ENCODE measurements at regions not wholly inside any gene's neighbourhood (a gene's known extent, or its start where the extent isn't known, plus 50 kb on each side); places are given as distances from the start of the nearest gene placed in this dataset.

DNA sequence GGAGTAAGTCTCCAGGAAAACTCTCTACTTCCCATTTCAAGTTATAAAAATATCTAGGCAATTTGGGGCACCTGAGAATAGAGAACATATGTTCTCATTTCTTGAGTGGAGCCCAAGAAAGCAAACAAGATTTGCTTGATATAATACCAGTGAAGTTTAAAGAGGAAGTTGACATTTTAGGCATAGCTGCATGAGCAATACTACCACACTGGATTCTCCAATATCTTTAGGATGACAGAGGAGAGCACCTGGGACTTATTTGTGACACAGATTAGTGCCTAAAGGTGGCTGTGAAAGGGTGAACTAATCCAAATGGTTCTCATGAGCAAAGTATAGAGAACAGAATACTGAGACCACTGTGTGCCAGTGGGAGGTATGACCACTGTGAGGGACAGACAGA is 423.5 kb upstream of the RIOK2 start:
- Histone ChIP-seq H3K4me3 (ENCODE audit: low read length) (no peak overlapping the region), H3K36me3 (ENCODE audit: insufficient read depth, low read length) (no peaks in the 10 kb centered on the region), H3K4me2 (ENCODE audit: low read length) (no peak overlapping the region), H3K4me1 (ENCODE audit: control insufficient read depth, insufficient read depth, low read length) (no peaks in the 10 kb centered on the region), H3K9me3 (replicated peaks; ENCODE audit: low read length) (no peaks in the 10 kb centered on the region), H3K27me3 (ENCODE audit: control insufficient read depth, insufficient read depth, low read length) (no peaks in the 10 kb centered on the region), H3K9ac (ENCODE audit: low read depth, low read length) (no peak overlapping the region)

DNA sequence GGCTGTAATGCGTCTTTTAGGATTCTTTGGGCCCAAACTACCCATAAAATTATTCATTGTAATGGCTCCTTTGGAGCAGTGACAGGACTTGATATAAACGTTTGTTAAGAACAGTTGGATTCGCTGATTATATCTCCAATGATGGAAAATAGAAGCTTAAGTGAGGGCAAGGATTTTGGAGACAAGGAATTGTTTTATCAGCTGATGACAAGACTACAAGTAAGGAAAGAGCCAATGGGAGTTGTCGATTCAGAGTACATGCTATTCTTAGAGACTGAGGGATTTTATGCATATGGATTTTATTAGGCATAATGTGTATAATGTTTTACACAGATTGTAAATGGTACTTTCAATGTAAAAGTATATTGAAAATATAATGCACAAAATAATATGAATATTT is 425.5 kb upstream of the RIOK2 start:
- no peak overlapping the region for H3K4me2 ChIP-seq (ENCODE audit: low read length)
- no peak overlapping the region for H3K4me3 ChIP-seq (ENCODE audit: low read length)
- H3K9ac ChIP-seq (ENCODE audit: low read depth, low read length), result no peak overlapping the region
- no peaks in the 10 kb centered on the region for H3K4me1 ChIP-seq (ENCODE audit: control insufficient read depth, insufficient read depth, low read length)
- H3K27me3 ChIP-seq (ENCODE audit: control insufficient read depth, insufficient read depth, low read length), result no peaks in the 10 kb centered on the region
- H3K9me3 ChIP-seq (replicated peaks; ENCODE audit: low read length), result no peaks in the 10 kb centered on the region
- no peaks in the 10 kb centered on the region for H3K36me3 ChIP-seq (ENCODE audit: insufficient read depth, low read length)

DNA sequence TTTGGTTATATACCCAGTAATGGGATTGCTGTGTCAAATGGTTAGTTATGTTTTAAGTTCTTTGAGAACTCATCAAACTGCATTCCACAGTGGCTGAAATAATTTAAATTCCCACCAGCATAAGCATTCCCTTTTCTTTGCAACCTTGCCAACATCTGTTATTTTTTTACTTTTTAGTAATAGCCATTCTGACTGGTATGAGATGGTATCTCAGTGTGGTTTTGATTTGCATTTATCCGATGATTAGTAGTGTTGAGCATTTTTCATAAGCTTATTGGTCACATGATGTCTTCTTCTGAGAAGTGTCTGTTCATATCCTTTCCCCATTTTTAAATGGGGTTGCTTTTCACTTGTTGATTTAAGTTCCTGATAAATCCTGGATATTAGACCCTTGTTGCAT is 435.7 kb upstream of the RIOK2 start:
- Histone ChIP-seq H3K36me3 (ENCODE audit: insufficient read depth, low read length) (no peaks in the 10 kb centered on the region), H3K27me3 (ENCODE audit: control insufficient read depth, insufficient read depth, low read length) (no peaks in the 10 kb centered on the region), H3K9ac (ENCODE audit: low read depth, low read length) (no peak overlapping the region), H3K4me3 (ENCODE audit: low read length) (no peak overlapping the region), H3K4me2 (ENCODE audit: low read length) (no peak overlapping the region), H3K4me1 (ENCODE audit: control insufficient read depth, insufficient read depth, low read length) (no peaks in the 10 kb centered on the region), H3K9me3 (replicated peaks; ENCODE audit: low read length) (no peaks in the 10 kb centered on the region)

DNA sequence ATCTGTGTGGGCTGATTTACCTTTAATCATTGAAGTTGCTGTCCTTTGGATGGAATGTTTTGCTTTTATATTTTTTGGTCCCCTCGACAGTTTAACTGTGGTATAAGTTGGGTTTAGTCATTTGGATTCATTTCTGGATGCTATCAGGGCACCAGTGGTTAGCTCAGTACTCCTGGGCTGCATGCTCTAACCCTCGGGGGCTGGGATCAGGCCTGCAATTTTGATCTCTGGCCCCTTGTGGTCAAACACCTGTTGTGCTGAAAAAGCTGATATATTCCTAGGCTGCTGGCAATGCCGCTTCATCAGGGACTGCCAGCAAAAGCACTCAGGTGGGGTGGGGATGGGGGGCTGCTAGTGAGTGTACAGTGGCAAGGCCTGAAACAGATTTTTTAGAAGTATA is 440.4 kb upstream of the RIOK2 start:
- no peak overlapping the region for H3K9ac ChIP-seq (ENCODE audit: low read depth, low read length)
- H3K4me1 ChIP-seq (ENCODE audit: control insufficient read depth, insufficient read depth, low read length), result peaks cover 14% of the 10 kb centered on the region
- H3K4me2 ChIP-seq (ENCODE audit: low read length), result no peak overlapping the region
- no peaks in the 10 kb centered on the region for H3K9me3 ChIP-seq (replicated peaks; ENCODE audit: low read length)
- no peak overlapping the region for H3K4me3 ChIP-seq (ENCODE audit: low read length)
- H3K36me3 ChIP-seq (ENCODE audit: insufficient read depth, low read length), result no peaks in the 10 kb centered on the region
- no peaks in the 10 kb centered on the region for H3K27me3 ChIP-seq (ENCODE audit: control insufficient read depth, insufficient read depth, low read length)

DNA sequence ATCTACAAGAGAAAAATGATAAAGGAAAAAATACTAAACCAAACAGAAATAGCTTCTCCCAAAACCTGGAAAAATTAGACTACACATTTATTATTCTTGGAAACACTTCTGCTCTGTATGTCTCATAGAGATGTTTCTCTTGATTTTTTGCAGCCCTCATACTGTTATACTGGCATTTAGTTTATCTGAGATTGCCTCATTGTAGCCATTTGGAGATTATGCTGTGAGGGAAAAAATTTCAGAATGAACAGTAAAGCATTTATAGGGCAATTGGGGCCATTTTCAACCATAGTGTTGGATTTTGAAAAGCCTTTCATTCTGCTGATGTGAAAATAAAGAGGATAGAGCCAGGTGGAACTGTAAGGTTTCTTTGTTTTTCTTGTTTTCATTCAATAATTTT is 441.8 kb upstream of the RIOK2 start:
- no peak overlapping the region for H3K4me3 ChIP-seq (ENCODE audit: low read length)
- H3K9me3 ChIP-seq (replicated peaks; ENCODE audit: low read length), result no peaks in the 10 kb centered on the region
- no peaks in the 10 kb centered on the region for H3K27me3 ChIP-seq (ENCODE audit: control insufficient read depth, insufficient read depth, low read length)
- no peak overlapping the region for H3K4me2 ChIP-seq (ENCODE audit: low read length)
- no peaks in the 10 kb centered on the region for H3K36me3 ChIP-seq (ENCODE audit: insufficient read depth, low read length)
- peaks cover 25% of the 10 kb centered on the region for H3K4me1 ChIP-seq (ENCODE audit: control insufficient read depth, insufficient read depth, low read length)
- H3K9ac ChIP-seq (ENCODE audit: low read depth, low read length), result no peak overlapping the region

DNA sequence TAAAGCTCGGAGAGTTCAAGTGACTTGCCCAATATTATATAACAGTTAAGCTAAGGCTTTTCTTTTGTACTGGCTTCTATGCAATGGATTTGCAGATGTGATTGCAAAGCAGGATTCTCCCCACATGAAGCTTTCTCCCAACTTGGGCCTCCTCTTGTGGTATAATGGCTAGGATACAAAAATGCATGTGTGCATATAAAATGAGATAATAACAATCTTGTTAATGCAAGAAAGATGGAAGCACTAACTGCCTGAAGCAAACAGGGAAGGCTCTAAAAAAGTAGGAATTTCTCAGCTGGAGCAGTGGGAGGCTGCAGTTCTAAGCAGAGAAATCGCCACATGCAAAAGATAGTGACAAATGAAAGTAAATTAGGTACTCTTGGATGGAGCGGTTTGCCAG is 444.2 kb upstream of the RIOK2 start:
- Histone ChIP-seq H3K4me1 (ENCODE audit: control insufficient read depth, insufficient read depth, low read length) (peaks cover 25% of the 10 kb centered on the region), H3K9ac (ENCODE audit: low read depth, low read length) (no peak overlapping the region), H3K9me3 (replicated peaks; ENCODE audit: low read length) (no peaks in the 10 kb centered on the region), H3K36me3 (ENCODE audit: insufficient read depth, low read length) (no peaks in the 10 kb centered on the region), H3K4me2 (ENCODE audit: low read length) (no peak overlapping the region), H3K27me3 (ENCODE audit: control insufficient read depth, insufficient read depth, low read length) (no peaks in the 10 kb centered on the region), H3K4me3 (ENCODE audit: low read length) (no peak overlapping the region)

DNA sequence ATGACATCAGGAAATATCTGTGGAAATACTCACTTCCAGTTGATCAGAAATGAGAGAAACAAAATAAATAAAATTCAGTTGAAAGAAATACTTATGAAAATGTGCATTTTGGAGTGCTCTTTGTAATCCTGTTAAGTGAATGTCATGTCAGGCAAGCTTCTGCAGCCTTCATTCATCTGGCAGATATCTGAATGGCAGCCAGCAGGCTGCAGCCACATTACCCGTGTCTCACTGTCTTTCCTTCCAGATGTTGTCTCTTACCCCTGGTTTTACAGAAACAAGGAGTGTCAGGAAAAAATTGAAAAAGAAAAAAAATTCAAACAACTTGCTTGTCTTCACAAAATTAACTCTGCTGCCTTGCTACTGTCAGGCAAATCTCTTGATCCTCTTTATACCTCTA is 445.0 kb upstream of the RIOK2 start:
- no peak overlapping the region for H3K4me2 ChIP-seq (ENCODE audit: low read length)
- no peaks in the 10 kb centered on the region for H3K36me3 ChIP-seq (ENCODE audit: insufficient read depth, low read length)
- H3K4me1 ChIP-seq (ENCODE audit: control insufficient read depth, insufficient read depth, low read length), result peaks cover 25% of the 10 kb centered on the region
- no peak overlapping the region for H3K4me3 ChIP-seq (ENCODE audit: low read length)
- no peaks in the 10 kb centered on the region for H3K9me3 ChIP-seq (replicated peaks; ENCODE audit: low read length)
- H3K9ac ChIP-seq (ENCODE audit: low read depth, low read length), result peak overlapping the region; percentile 1
- H3K27me3 ChIP-seq (ENCODE audit: control insufficient read depth, insufficient read depth, low read length), result no peaks in the 10 kb centered on the region

DNA sequence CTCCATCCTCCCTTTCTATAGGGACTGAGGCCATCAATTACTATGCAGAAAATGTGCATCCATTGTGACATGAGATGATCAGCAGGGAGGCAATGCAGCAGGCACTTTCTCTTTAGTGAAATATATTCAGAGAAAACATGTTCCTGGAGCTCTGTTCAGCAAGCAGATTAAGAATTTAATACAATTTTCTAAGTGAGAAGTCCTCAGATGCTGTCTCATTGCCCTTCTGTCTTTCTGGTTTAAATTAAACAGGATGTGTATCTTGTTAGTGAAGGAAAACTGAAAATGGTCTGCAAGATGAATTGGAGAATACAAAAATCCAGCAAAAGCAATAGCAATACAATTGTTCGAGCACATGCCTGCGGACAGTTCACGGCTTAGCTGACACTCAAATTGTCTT is 445.8 kb upstream of the RIOK2 start:
- H3K9ac ChIP-seq (ENCODE audit: low read depth, low read length), result peak overlapping the region; percentile 37
- H3K4me3 ChIP-seq (ENCODE audit: low read length), result peak overlapping the region; percentile 9
- H3K27me3 ChIP-seq (ENCODE audit: control insufficient read depth, insufficient read depth, low read length), result no peaks in the 10 kb centered on the region
- peak overlapping the region; percentile 62 for H3K4me2 ChIP-seq (ENCODE audit: low read length)
- peaks cover 25% of the 10 kb centered on the region for H3K4me1 ChIP-seq (ENCODE audit: control insufficient read depth, insufficient read depth, low read length)
- no peaks in the 10 kb centered on the region for H3K36me3 ChIP-seq (ENCODE audit: insufficient read depth, low read length)
- H3K9me3 ChIP-seq (replicated peaks; ENCODE audit: low read length), result no peaks in the 10 kb centered on the region

DNA sequence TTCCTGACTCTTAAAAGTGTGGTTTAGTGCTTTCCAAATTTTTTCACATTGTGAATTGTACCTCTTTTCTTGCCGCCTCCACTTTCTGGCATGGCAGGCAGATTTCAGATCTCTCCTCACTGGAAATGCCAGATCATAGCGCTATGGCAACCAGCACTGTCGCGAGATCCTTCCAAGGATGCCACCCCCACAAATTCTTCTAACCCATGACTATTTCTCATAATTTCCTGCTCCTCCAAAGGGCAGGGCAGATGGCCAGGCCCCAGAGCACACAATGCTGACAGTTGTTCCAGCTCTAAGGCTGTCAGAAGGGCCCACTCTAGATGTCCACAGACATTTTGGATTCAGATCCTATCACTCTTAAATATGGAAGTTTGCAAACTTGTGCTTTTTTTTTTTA is 446.2 kb upstream of the RIOK2 start:
- H3K4me2 ChIP-seq (ENCODE audit: low read length), result peak overlapping the region; percentile 62
- no peaks in the 10 kb centered on the region for H3K27me3 ChIP-seq (ENCODE audit: control insufficient read depth, insufficient read depth, low read length)
- H3K4me3 ChIP-seq (ENCODE audit: low read length), result peak overlapping the region; percentile 9

DNA sequence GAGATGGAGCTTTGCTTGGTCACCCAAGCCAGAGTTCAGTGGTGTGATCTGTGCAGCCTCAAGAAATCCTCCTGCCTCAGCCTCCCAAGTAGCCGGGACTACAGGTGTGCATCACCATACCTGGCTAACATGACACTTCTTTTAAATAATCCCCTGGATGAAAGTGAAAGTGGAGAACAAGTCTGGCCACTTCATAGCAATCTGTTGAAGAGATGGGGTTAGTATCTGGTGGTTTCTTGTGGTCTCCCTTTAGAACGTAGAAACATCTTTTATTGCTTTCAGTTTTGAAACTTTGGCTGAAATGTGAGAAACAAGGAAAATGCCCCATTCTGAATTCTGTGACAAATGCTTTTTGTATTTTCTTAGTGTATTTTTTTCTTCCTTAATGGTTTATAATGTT is 452.5 kb upstream of the RIOK2 start:
- H3K4me3 ChIP-seq (ENCODE audit: low read length), result no peak overlapping the region
- H3K36me3 ChIP-seq (ENCODE audit: insufficient read depth, low read length), result no peaks in the 10 kb centered on the region
- H3K27me3 ChIP-seq (ENCODE audit: control insufficient read depth, insufficient read depth, low read length), result no peaks in the 10 kb centered on the region
- no peak overlapping the region for H3K4me2 ChIP-seq (ENCODE audit: low read length)
- no peak overlapping the region for H3K9ac ChIP-seq (ENCODE audit: low read depth, low read length)
- no peaks in the 10 kb centered on the region for H3K9me3 ChIP-seq (replicated peaks; ENCODE audit: low read length)
- H3K4me1 ChIP-seq (ENCODE audit: control insufficient read depth, insufficient read depth, low read length), result no peaks in the 10 kb centered on the region

More for the DNA sequence above, 446.2 kb upstream of the RIOK2 start:
- H3K9me3 ChIP-seq (replicated peaks; ENCODE audit: low read length), result no peaks in the 10 kb centered on the region
- H3K36me3 ChIP-seq (ENCODE audit: insufficient read depth, low read length), result no peaks in the 10 kb centered on the region
- peak overlapping the region; percentile 44 for H3K9ac ChIP-seq (ENCODE audit: low read depth, low read length)
- peaks cover 25% of the 10 kb centered on the region for H3K4me1 ChIP-seq (ENCODE audit: control insufficient read depth, insufficient read depth, low read length)

DNA sequence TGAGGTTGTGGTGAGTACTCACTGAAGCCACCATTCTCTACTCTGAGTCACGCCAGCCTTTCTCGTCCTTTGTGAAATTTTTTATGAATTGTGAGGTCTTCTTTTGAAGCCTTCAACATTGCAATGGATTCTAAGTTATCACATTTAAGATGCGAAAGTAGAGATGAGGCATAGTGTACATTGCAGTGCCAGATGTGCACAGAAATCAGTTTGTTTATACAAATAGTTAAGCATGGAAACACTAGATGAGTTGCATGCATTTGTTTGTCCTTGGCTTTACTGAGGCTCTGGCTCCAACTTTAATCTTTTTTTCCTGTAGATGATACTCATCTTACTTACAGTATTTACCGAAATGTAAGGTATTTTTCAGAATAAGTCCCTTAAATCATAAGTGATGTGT is 453.7 kb upstream of the RIOK2 start:
- no peaks in the 10 kb centered on the region for H3K27me3 ChIP-seq (ENCODE audit: control insufficient read depth, insufficient read depth, low read length)
- H3K4me1 ChIP-seq (ENCODE audit: control insufficient read depth, insufficient read depth, low read length), result no peaks in the 10 kb centered on the region
- H3K9ac ChIP-seq (ENCODE audit: low read depth, low read length), result no peak overlapping the region
- H3K4me2 ChIP-seq (ENCODE audit: low read length), result no peak overlapping the region
- H3K4me3 ChIP-seq (ENCODE audit: low read length), result no peak overlapping the region
- no peaks in the 10 kb centered on the region for H3K9me3 ChIP-seq (replicated peaks; ENCODE audit: low read length)
- no peaks in the 10 kb centered on the region for H3K36me3 ChIP-seq (ENCODE audit: insufficient read depth, low read length)

DNA sequence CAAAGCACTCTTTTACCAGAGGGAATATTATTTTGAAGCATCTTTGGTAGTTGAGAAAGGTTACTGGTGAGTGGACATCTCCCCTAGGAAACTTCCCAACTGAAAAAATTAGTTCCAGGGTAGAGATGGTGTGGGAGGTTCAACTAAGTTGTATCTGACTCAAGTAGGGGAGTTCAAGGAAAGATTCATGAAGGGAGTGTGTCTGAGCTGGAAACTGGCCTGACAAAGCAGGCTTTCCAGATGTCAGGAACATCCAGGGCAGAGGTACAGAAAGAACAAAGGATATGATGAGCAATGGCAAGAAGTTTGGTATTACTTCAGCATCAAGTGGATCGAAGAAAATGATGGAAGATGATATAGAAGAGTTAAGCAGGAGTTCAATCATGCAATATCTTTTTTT is 458.0 kb upstream of the RIOK2 start:
- Histone ChIP-seq H3K4me3 (ENCODE audit: low read length) (no peak overlapping the region), H3K9ac (ENCODE audit: low read depth, low read length) (no peak overlapping the region), H3K9me3 (replicated peaks; ENCODE audit: low read length) (no peaks in the 10 kb centered on the region)

More for the DNA sequence above, 458.0 kb upstream of the RIOK2 start:
- no peak overlapping the region for H3K4me2 ChIP-seq (ENCODE audit: low read length)
- H3K27me3 ChIP-seq (ENCODE audit: control insufficient read depth, insufficient read depth, low read length), result no peaks in the 10 kb centered on the region
- H3K36me3 ChIP-seq (ENCODE audit: insufficient read depth, low read length), result no peaks in the 10 kb centered on the region
- H3K4me1 ChIP-seq (ENCODE audit: control insufficient read depth, insufficient read depth, low read length), result no peaks in the 10 kb centered on the region
